DND-41 (cell line): ENCODE measurements at regions not wholly inside any gene's neighbourhood (a gene's known extent, or its start where the extent isn't known, plus 50 kb on each side); places are given as distances from the start of the nearest gene placed in this dataset.

ENCODE experiments used
- EZH2 ChIP-seq: IDR thresholded peaks from 3 replicates; pipeline ENCODE4 v1.6.1; 2012; ENCODE audit warnings: borderline replicate concordance, low read depth, mild to moderate bottlenecking, moderate library complexity, low read length, inconsistent platforms; ENCODE audit not compliant: severe bottlenecking
- TF ChIP-seq, protein P1 (sequence below): IDR thresholded peaks from 2 replicates; pipeline ENCODE4 v1.5.1; 2012; ENCODE audit warnings: borderline replicate concordance, low read length, moderate library complexity, mild to moderate bottlenecking; ENCODE audit not compliant: poor library complexity, severe bottlenecking; ENCODE audit errors: extremely low read depth

DNA sequence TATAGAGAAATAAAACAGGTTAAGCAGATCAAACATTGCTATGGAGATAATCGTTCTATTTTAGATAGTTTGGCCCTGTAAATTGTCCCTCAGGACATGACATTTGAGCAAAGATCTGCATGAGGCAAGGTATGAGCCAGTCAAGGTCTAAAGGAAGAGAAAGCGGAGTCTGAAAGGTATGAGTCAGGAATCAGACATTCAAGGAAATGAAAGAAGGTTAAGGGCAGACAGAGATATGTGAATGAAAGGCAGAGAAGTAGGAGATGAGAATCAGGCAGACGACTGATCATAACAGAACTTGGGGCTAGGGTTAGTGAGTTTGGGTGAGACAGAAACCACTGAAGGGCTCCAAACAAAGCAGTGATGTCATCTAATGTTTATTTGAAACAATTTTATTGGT, 775.8 kb downstream of the MAFB start:
- TF ChIP-seq, protein P1, sequence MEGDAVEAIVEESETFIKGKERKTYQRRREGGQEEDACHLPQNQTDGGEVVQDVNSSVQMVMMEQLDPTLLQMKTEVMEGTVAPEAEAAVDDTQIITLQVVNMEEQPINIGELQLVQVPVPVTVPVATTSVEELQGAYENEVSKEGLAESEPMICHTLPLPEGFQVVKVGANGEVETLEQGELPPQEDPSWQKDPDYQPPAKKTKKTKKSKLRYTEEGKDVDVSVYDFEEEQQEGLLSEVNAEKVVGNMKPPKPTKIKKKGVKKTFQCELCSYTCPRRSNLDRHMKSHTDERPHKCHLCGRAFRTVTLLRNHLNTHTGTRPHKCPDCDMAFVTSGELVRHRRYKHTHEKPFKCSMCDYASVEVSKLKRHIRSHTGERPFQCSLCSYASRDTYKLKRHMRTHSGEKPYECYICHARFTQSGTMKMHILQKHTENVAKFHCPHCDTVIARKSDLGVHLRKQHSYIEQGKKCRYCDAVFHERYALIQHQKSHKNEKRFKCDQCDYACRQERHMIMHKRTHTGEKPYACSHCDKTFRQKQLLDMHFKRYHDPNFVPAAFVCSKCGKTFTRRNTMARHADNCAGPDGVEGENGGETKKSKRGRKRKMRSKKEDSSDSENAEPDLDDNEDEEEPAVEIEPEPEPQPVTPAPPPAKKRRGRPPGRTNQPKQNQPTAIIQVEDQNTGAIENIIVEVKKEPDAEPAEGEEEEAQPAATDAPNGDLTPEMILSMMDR, result no peak
- TF ChIP-seq EZH2, result no peak
